ENCODE measurements at regions not wholly inside any gene's neighbourhood (a gene's known extent, or its start where the extent isn't known, plus 50 kb on each side); places are given as distances from the start of the nearest gene placed in this dataset.

- TF ChIP-seq ZNF274 (IDR thresholded peaks at IDR 0.05; ENCODE audit: low read depth, low read length) (no peak), TCF7L2 (IDR thresholded peaks at IDR 0.05; ENCODE audit: borderline replicate concordance, extremely low read depth, insufficient read depth, insufficient read length) (no peak), REST (IDR thresholded peaks at IDR 0.05; ENCODE audit: low read depth) (no peak), ZFX (IDR thresholded peaks at IDR 0.05) (no peak), SRF (IDR thresholded peaks at IDR 0.05; ENCODE audit: low read depth) (no peak), EGR1 (IDR thresholded peaks at IDR 0.05; ENCODE audit: low read depth) (no peak), FOSL1 (IDR thresholded peaks at IDR 0.05; ENCODE audit: low read depth) (no peak), ELF1 (IDR thresholded peaks at IDR 0.05; ENCODE audit: borderline replicate concordance, low read depth) (no peak), POLR2AphosphoS5 (IDR thresholded peaks at IDR 0.05; ENCODE audit: low read depth, low read length) (no peak), ZBTB33 (IDR thresholded peaks at IDR 0.05; ENCODE audit: extremely low read depth, insufficient replicate concordance, low read length) (no peak)
- TF ChIP-seq, protein P1, sequence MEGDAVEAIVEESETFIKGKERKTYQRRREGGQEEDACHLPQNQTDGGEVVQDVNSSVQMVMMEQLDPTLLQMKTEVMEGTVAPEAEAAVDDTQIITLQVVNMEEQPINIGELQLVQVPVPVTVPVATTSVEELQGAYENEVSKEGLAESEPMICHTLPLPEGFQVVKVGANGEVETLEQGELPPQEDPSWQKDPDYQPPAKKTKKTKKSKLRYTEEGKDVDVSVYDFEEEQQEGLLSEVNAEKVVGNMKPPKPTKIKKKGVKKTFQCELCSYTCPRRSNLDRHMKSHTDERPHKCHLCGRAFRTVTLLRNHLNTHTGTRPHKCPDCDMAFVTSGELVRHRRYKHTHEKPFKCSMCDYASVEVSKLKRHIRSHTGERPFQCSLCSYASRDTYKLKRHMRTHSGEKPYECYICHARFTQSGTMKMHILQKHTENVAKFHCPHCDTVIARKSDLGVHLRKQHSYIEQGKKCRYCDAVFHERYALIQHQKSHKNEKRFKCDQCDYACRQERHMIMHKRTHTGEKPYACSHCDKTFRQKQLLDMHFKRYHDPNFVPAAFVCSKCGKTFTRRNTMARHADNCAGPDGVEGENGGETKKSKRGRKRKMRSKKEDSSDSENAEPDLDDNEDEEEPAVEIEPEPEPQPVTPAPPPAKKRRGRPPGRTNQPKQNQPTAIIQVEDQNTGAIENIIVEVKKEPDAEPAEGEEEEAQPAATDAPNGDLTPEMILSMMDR (IDR thresholded peaks at IDR 0.05 in 2 of 3, conservative IDR thresholded peaks at IDR 0.05 in 1 of 3; ENCODE audit: borderline replicate concordance in 1 of 3, insufficient read depth in 1 of 3, low read depth in 2 of 3, low read length in 2 of 3), result no peak
- Histone ChIP-seq H3K9ac (ENCODE audit: low read length) (no peak overlapping the region), H3K4me3 (replicated peaks in 1 of 2; ENCODE audit: low read depth in 1 of 2, low read length in 2 of 2) (no peak overlapping the region), H4K20me1 (ENCODE audit: insufficient read depth) (no peaks in the 10 kb centered on the region), H3K27me3 (ENCODE audit: insufficient read depth, low read length) (no peaks in the 10 kb centered on the region), H3K4me1 (ENCODE audit: control insufficient read depth in 1 of 2, insufficient read depth in 2 of 2, low read length in 2 of 2) (peaks cover 0 to 7% of the 10 kb centered on the region in 2 experiments; a peak in 2 of 4 replicates), H3K4me2 (ENCODE audit: low read length) (no peak overlapping the region), H3K79me2 (ENCODE audit: insufficient read depth, low read length) (no peaks in the 10 kb centered on the region), H3K9me3 (ENCODE audit: control insufficient read depth in 1 of 2, insufficient read depth in 1 of 2, low read depth in 1 of 2, low read length in 2 of 2) (no peaks in the 10 kb centered on the region), H2AFZ (ENCODE audit: low read depth, low read length, poor library complexity, severe bottlenecking) (no peak overlapping the region), H3K9me2 (ENCODE audit: insufficient read depth) (no peaks in the 10 kb centered on the region), H3K36me3 (ENCODE audit: control insufficient read depth in 1 of 2, insufficient read depth in 2 of 2, low read length in 2 of 2) (no peaks in the 10 kb centered on the region), H3K27ac (ENCODE audit: low read depth, low read length) (no peak overlapping the region)
- BruUV-seq (replicated peaks), result no TSS peak
- ChIA-PET CTCF (no interaction called here), RAD21 (ENCODE audit: low non-redundant PET in 1 of 2, low total read pairs in 2 of 2, uncharacterized antibody in 2 of 2, unreplicated experiment in 2 of 2) (no interaction called here), POLR2A (no interaction called here)
- DNase-seq (ENCODE audit: low read depth, low spot score) (no peak), ATAC-seq (no peak)
- intact Hi-C loops (cut with micrococcal nuclease), result no loop called here
These were observed 72.6 kb upstream of the MFGE8 start for GRCh38 chr15:88985547-88986393.
